Chondrocyte (in vitro differentiated cells): ENCODE measurements at regions not wholly inside any gene's neighbourhood (a gene's known extent, or its start where the extent isn't known, plus 50 kb on each side); places are given as distances from the start of the nearest gene placed in this dataset.

Experiments
- DNase-seq: peaks from one replicate; pipeline ENCODE4 v3.0.0; 2021; ENCODE audit warnings: mixed read lengths, low spot score
- H3K27ac Mint-ChIP-seq: one replicate; pipeline ENCODE4 v1.8.0; 2021; ENCODE audit warnings: mild to moderate bottlenecking, moderate library complexity, mixed read lengths; ENCODE audit not compliant: unreplicated experiment
- H3K27me3 Mint-ChIP-seq: 2 replicates; pipeline ENCODE4 v1.8.0; 2021; ENCODE audit warnings: low read depth, mixed read lengths
- H3K36me3 Mint-ChIP-seq: 2 replicates; pipeline ENCODE4 v1.8.0; 2021; ENCODE audit warnings: low read depth, mixed read lengths
- H3K4me1 Mint-ChIP-seq: 2 replicates; pipeline ENCODE4 v1.8.0; 2021; ENCODE audit warnings: low read depth, mild to moderate bottlenecking, mixed read lengths
- H3K4me3 Mint-ChIP-seq: one replicate; pipeline ENCODE4 v1.8.0; 2021; ENCODE audit warnings: mild to moderate bottlenecking, moderate library complexity, mixed read lengths; ENCODE audit not compliant: unreplicated experiment
- H3K9me3 Mint-ChIP-seq: 2 replicates; pipeline ENCODE4 v1.8.0; 2021; ENCODE audit warnings: low read depth, mixed read lengths
- TF ChIP-seq, protein P1 (sequence below): fragments of 200-600 bp; sonication (generic); IDR thresholded peaks from 2 replicates; pipeline ENCODE4 v1.5.0; 2021; ENCODE audit warnings: antibody characterized with exemption, mild to moderate bottlenecking, moderate library complexity

DNA sequence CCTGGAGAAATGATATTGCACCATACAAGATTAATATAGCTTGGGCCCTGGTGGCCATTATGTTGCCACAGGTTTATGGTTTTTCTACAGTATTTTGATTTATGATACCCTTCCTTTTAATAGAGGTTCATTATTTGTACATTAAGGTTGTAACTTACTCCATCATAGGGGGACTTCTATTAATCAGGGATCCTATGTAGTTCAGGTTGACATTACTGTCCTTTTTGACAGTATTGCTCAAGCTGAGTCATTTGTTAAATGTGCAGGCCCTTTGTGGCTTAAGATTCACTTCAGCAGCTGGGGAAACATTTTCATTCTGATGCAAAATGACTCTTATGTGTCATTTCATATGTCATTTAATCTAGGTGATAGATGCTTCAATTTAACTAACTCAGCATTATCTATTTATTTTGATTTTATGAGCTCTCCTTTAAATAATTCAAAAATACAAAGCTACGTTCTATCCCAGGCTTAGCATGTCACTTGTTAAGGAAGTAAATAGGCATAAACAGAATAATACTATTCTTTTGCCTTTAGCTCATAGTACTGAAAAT is 686.9 kb upstream of the NCAM2 start:
- H3K36me3 Mint-ChIP-seq: peaks cover 1% of the 10 kb centered on the region
- DNase-seq: no peak
- TF ChIP-seq, protein P1, sequence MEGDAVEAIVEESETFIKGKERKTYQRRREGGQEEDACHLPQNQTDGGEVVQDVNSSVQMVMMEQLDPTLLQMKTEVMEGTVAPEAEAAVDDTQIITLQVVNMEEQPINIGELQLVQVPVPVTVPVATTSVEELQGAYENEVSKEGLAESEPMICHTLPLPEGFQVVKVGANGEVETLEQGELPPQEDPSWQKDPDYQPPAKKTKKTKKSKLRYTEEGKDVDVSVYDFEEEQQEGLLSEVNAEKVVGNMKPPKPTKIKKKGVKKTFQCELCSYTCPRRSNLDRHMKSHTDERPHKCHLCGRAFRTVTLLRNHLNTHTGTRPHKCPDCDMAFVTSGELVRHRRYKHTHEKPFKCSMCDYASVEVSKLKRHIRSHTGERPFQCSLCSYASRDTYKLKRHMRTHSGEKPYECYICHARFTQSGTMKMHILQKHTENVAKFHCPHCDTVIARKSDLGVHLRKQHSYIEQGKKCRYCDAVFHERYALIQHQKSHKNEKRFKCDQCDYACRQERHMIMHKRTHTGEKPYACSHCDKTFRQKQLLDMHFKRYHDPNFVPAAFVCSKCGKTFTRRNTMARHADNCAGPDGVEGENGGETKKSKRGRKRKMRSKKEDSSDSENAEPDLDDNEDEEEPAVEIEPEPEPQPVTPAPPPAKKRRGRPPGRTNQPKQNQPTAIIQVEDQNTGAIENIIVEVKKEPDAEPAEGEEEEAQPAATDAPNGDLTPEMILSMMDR: no peak
- peaks cover 17% of the 10 kb centered on the region for H3K9me3 Mint-ChIP-seq
- H3K4me1 Mint-ChIP-seq: no peaks in the 10 kb centered on the region
- H3K27ac Mint-ChIP-seq: no peak overlapping the region
- H3K27me3 Mint-ChIP-seq: no peaks in the 10 kb centered on the region
- no peak overlapping the region for H3K4me3 Mint-ChIP-seq

DNA sequence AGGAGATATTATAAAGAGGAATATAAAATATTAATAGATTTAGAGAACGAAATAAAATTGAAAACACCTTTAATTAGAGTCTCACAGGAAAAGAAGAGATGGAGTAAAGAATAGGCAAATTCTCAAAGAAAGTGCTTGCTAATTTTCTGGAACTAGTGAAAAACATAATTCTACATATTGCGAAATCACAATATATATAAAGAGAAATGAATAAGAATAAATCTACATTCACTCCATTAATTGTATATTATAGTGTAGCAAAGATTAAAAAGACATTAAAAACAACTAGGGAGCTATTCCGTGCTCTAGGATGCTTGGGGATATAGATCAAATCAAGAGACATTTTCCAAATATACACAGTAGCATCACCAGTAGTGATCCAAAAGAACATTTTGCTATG is 685.2 kb upstream of the NCAM2 start:
- H3K4me3 Mint-ChIP-seq: no peak overlapping the region

DNA sequence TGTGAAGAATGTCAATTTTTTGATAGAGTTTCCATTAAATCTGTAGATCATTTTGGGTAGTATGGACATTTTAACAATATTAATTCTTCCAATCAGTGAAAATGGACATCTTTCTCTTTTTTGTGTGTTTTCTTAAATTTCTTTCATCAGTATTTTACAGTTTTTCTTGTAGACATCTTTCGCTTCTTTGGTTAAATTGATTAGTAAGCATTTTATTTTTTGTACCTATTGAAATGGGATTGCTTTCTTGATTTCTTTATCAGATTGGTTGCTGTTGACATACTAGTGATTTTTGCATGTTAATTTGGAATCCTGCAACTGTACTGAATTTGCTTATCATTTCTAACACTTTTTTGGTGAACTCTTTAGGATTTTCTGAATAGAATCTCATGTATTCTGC is 683.2 kb upstream of the NCAM2 start:
- H3K4me1 Mint-ChIP-seq: no peaks in the 10 kb centered on the region
- DNase-seq: no peak
- H3K27me3 Mint-ChIP-seq: no peaks in the 10 kb centered on the region
- H3K27ac Mint-ChIP-seq: no peak overlapping the region
- H3K4me3 Mint-ChIP-seq: no peak overlapping the region
- peaks cover 27% of the 10 kb centered on the region for H3K9me3 Mint-ChIP-seq
- peaks cover 1% of the 10 kb centered on the region for H3K36me3 Mint-ChIP-seq
- TF ChIP-seq, protein P1: no peak

More for the DNA sequence above, 685.2 kb upstream of the NCAM2 start:
- no peaks in the 10 kb centered on the region for H3K4me1 Mint-ChIP-seq
- no peak for DNase-seq
- H3K36me3 Mint-ChIP-seq: peaks cover 1% of the 10 kb centered on the region
- H3K9me3 Mint-ChIP-seq: peaks cover 27% of the 10 kb centered on the region
- H3K27ac Mint-ChIP-seq: no peak overlapping the region
- TF ChIP-seq, protein P1: no peak
- no peaks in the 10 kb centered on the region for H3K27me3 Mint-ChIP-seq

DNA sequence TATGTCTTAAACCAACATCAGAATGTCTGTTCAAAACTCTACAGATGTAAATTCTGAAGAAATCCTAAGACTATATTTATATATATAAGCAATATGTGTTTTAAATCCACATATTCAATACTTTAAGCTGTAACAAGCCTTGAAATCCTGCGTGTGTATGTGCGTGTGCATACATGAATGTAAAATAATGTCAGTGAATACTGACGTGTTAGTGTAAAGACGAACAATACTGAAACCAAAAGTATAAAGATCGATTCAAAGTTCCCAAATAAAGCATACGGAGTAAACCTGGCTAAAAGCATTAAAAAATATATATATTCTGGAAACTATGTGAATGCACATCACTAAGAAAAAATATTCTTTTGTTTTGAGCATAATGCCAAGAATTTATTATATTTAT is 668.6 kb upstream of the NCAM2 start:
- H3K4me1 Mint-ChIP-seq: no peaks in the 10 kb centered on the region
- no peak overlapping the region for H3K4me3 Mint-ChIP-seq
- peaks cover 14% of the 10 kb centered on the region for H3K9me3 Mint-ChIP-seq
- H3K36me3 Mint-ChIP-seq: peaks cover 2% of the 10 kb centered on the region
- H3K27me3 Mint-ChIP-seq: no peaks in the 10 kb centered on the region
- H3K27ac Mint-ChIP-seq: no peak overlapping the region
- TF ChIP-seq, protein P1: no peak
- DNase-seq: no peak

DNA sequence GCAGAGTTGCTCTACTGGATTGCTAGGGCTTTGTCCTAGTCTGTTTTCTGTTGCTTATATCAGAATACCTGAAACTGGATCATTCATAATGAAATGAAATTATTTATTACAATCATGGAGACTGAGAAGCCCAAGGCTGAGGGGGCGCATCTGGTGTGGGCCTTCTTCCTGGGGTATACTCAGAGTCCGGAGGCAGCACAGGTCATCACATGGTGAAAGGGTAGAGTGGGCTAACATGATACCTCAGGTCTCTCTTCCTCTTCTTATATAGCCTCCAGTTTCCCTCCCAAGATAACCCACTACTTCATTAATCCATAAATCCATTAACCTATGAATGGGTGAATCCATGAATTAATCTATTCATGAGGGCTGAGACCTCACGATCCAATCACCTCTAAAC is 667.6 kb upstream of the NCAM2 start:
- Mint-ChIP-seq H3K27ac (no peak overlapping the region), H3K36me3 (peaks cover 2% of the 10 kb centered on the region), H3K4me3 (no peak overlapping the region), H3K4me1 (no peaks in the 10 kb centered on the region), H3K27me3 (no peaks in the 10 kb centered on the region), H3K9me3 (peaks cover 15% of the 10 kb centered on the region)
- DNase-seq: no peak
- TF ChIP-seq, protein P1: no peak
